ENCODE measurements at regions not wholly inside any gene's neighbourhood (a gene's known extent, or its start where the extent isn't known, plus 50 kb on each side); places are given as distances from the start of the nearest gene placed in this dataset.

DNA sequence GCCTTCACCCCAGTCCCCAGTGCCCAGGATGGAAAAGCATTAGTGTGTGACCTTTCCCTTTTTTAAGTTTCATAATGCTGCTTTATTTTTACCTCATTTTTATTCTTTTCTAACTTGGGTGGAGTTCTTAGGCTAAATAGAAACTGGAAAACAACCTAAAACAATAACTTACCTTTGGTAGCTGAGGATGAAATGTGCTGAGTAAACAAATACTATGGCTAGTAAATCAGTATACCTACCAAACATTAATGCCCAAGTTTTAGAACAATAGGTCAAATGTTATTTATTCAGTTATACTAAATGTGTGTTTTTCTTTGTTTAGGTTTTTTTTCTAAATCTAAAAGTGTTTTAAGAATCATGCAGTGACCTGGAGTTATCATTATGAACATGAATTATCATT is 226.6 kb upstream of the G2E3 start:
- peaks cover 7% of the 10 kb centered on the region in 2 experiments for H3K4me1 Mint-ChIP-seq
- H3K23me2 ChIP-seq (ENCODE audit: insufficient read length, low read depth, low read length, poor library complexity, severe bottlenecking), result no peaks in the 10 kb centered on the region

More for the DNA sequence above, 226.6 kb upstream of the G2E3 start:
- no peak for TF ChIP-seq CTCF (conservative IDR thresholded peaks at IDR 0.05)
- Histone ChIP-seq H2BK120ac (ENCODE audit: low read depth, low read length, poor library complexity, severe bottlenecking) (no peak overlapping the region), H3K4me2 (ENCODE audit: insufficient read depth, insufficient read length, low read length) (no peak overlapping the region), H4K20me1 (ENCODE audit: control insufficient read depth, insufficient read depth, insufficient read length) (no peaks in the 10 kb centered on the region), H4K8ac (replicated peaks; ENCODE audit: insufficient read length, low read depth, low read length) (no peak overlapping the region), H3K18ac (ENCODE audit: insufficient read length, low read depth, low read length) (no peak overlapping the region), H4K5ac (ENCODE audit: insufficient read length, low read depth, low read length) (no peak overlapping the region), H3K79me1 (ENCODE audit: insufficient read depth, low read depth, low read length, poor library complexity, severe bottlenecking) (no peaks in the 10 kb centered on the region), H3K4ac (ENCODE audit: low read depth, low read length) (no peak overlapping the region), H2BK5ac (ENCODE audit: insufficient read length, low read length) (no peak overlapping the region), H3K27me3 (ENCODE audit: insufficient read depth, low read length) (no peaks in the 10 kb centered on the region), H4K91ac (ENCODE audit: insufficient read length, low read depth, low read length) (no peak overlapping the region), H3T11ph (ENCODE audit: low read length) (no peak overlapping the region), H3K56ac (ENCODE audit: insufficient read length, low read depth, low read length) (no peak overlapping the region), H2AFZ (ENCODE audit: low read length) (no peak overlapping the region), H3K23ac (ENCODE audit: insufficient read length, low read depth, low read length) (no peak overlapping the region), H3K27ac (ENCODE audit: insufficient read length, low read depth, low read length) (no peak overlapping the region), H2BK12ac (ENCODE audit: insufficient read length, low read depth, low read length) (no peak overlapping the region), H3K4me1 (ENCODE audit: insufficient read depth, low read length) (no peaks in the 10 kb centered on the region), H2AK5ac (ENCODE audit: insufficient read length, low read length) (no peak overlapping the region), H3K9ac (ENCODE audit: extremely low read depth, insufficient read length, low read length) (no peak overlapping the region), H3K9me3 (ENCODE audit: control insufficient read depth, low read depth, low read length) (no peaks in the 10 kb centered on the region), H2BK15ac (ENCODE audit: low read depth, low read length) (no peak overlapping the region), H3K14ac (ENCODE audit: insufficient read depth, low read length) (no peak overlapping the region), H2BK20ac (ENCODE audit: low read depth, low read length, poor library complexity, severe bottlenecking) (no peak overlapping the region), H3K79me2 (ENCODE audit: insufficient read depth, low read length) (no peaks in the 10 kb centered on the region)
- Mint-ChIP-seq H3K27ac (no peak overlapping the region), H3K4me3 (no peak overlapping the region), H3K27me3 (ENCODE audit: low read depth) (no peaks in the 10 kb centered on the region), H3K9me3 (peaks cover 0 to 9% of the 10 kb centered on the region in 2 experiments; a peak in 2 of 5 replicates), H3K36me3 (ENCODE audit: insufficient read depth in 1 of 3, low read depth in 3 of 3) (no peaks in the 10 kb centered on the region)
- DNase-seq, result no peak

All from H9 (cell line).